ENCODE measurements at regions not wholly inside any gene's neighbourhood (a gene's known extent, or its start where the extent isn't known, plus 50 kb on each side); places are given as distances from the start of the nearest gene placed in this dataset.

DNA sequence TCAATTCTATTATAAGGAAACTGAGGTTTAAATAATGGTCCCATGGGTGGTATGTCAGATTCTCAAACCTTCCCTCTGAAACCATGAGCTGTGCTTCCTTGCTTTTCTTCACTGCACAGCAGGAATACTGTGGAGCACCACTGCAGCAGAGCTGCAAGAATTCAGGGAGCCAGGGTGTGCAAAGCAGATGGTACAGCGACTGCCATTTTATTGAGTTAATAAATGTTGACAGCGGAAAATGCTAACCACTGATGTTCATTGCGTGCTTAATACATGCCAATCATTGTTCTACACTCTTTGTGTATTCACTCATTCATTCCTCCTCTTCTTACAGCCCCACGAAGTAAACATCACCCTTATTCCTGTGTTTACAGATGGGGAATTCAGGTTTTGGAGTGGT is 152.2 kb upstream of the THSD7B start:
- TF ChIP-seq, protein P1, sequence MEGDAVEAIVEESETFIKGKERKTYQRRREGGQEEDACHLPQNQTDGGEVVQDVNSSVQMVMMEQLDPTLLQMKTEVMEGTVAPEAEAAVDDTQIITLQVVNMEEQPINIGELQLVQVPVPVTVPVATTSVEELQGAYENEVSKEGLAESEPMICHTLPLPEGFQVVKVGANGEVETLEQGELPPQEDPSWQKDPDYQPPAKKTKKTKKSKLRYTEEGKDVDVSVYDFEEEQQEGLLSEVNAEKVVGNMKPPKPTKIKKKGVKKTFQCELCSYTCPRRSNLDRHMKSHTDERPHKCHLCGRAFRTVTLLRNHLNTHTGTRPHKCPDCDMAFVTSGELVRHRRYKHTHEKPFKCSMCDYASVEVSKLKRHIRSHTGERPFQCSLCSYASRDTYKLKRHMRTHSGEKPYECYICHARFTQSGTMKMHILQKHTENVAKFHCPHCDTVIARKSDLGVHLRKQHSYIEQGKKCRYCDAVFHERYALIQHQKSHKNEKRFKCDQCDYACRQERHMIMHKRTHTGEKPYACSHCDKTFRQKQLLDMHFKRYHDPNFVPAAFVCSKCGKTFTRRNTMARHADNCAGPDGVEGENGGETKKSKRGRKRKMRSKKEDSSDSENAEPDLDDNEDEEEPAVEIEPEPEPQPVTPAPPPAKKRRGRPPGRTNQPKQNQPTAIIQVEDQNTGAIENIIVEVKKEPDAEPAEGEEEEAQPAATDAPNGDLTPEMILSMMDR (IDR thresholded peaks at IDR 0.05 in 2 of 3, conservative IDR thresholded peaks at IDR 0.05 in 1 of 3; ENCODE audit: control insufficient read depth in 2 of 3, extremely low read depth in 1 of 3, insufficient read depth in 1 of 3, low read depth in 3 of 3, low read length in 3 of 3), result no peak
- TF ChIP-seq HCFC1 (IDR thresholded peaks at IDR 0.05; ENCODE audit: low read length) (no peak), CREB1 (IDR thresholded peaks at IDR 0.05; ENCODE audit: low read depth) (no peak), BMI1 (IDR thresholded peaks at IDR 0.05; ENCODE audit: borderline replicate concordance) (no peak), EP300 (IDR thresholded peaks at IDR 0.05; ENCODE audit: borderline replicate concordance in 1 of 2, control insufficient read depth in 1 of 2, low read depth in 2 of 2, low read length in 2 of 2) (no peak), RFX5 (IDR thresholded peaks at IDR 0.05; ENCODE audit: low read depth, low read length) (no peak), MYC (IDR thresholded peaks at IDR 0.05; ENCODE audit: insufficient read depth, insufficient read length, insufficient replicate concordance, low read length, severe bottlenecking) (no peak), POLR2AphosphoS5 (IDR thresholded peaks at IDR 0.05; ENCODE audit: low read length) (no peak), TCF12 (IDR thresholded peaks at IDR 0.05; ENCODE audit: low read depth, low read length) (no peak), HDAC6 (IDR thresholded peaks at IDR 0.05; ENCODE audit: unreplicated experiment) (no peak)
- TF ChIP-seq, protein P2, sequence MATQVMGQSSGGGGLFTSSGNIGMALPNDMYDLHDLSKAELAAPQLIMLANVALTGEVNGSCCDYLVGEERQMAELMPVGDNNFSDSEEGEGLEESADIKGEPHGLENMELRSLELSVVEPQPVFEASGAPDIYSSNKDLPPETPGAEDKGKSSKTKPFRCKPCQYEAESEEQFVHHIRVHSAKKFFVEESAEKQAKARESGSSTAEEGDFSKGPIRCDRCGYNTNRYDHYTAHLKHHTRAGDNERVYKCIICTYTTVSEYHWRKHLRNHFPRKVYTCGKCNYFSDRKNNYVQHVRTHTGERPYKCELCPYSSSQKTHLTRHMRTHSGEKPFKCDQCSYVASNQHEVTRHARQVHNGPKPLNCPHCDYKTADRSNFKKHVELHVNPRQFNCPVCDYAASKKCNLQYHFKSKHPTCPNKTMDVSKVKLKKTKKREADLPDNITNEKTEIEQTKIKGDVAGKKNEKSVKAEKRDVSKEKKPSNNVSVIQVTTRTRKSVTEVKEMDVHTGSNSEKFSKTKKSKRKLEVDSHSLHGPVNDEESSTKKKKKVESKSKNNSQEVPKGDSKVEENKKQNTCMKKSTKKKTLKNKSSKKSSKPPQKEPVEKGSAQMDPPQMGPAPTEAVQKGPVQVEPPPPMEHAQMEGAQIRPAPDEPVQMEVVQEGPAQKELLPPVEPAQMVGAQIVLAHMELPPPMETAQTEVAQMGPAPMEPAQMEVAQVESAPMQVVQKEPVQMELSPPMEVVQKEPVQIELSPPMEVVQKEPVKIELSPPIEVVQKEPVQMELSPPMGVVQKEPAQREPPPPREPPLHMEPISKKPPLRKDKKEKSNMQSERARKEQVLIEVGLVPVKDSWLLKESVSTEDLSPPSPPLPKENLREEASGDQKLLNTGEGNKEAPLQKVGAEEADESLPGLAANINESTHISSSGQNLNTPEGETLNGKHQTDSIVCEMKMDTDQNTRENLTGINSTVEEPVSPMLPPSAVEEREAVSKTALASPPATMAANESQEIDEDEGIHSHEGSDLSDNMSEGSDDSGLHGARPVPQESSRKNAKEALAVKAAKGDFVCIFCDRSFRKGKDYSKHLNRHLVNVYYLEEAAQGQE (IDR thresholded peaks at IDR 0.05; ENCODE audit: low read depth, low read length), result no peak

Measured in GM12878 (cell line).